ENCODE measurements at regions not wholly inside any gene's neighbourhood (a gene's known extent, or its start where the extent isn't known, plus 50 kb on each side); places are given as distances from the start of the nearest gene placed in this dataset.

DNA sequence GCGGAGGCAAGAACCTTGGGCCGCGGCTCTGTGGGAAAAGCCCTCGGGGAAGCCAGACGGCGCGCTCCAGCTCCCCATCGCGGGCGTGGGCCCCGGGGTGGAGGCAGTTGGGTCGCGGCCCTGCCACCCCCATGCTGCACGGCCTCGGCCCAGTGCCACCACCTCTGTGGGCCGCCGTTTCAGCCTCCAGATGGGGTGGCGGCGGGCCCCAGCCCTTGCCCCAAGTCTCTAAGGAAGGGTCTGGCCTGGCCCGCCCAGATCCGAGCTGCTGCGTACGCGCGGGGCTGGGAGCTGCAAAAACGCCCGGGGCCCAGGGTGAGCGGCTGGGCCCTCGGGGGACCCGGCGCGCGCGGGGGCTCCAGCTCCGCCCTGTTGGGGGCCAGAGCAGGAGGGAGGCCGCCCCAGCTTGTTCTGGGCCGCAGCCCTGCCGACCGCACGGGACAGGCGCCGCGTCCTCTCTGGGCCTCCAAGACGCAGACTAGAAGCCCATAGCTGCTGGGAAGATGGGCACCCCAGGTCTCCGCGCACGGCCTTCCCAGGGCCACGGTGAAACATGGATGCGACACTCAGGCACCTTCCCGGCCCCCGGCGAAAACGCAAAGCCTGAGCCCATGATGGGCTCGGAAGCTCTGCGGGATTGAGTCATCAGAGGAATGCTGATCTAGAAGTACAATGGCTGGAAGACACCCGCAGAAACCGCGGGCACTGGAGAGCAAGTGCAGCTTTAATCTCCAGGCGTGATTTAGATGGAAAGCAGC, 110.1 kb downstream of the KCTD15 start:
- no peak overlapping the region for H3K4me2 ChIP-seq (ENCODE audit: insufficient read depth, low read length)
- H3K9ac ChIP-seq (ENCODE audit: low read depth, low read length) = no peak overlapping the region
- no peaks in the 10 kb centered on the region for H3K4me1 ChIP-seq (ENCODE audit: insufficient read depth, low read length)
- H3K27ac ChIP-seq (ENCODE audit: low read length) = no peak overlapping the region
- H3K79me2 ChIP-seq (ENCODE audit: insufficient read depth, low read length) = no peaks in the 10 kb centered on the region
- H3K9me3 ChIP-seq (ENCODE audit: insufficient read depth, low read length, severe bottlenecking) = no peaks in the 10 kb centered on the region
- H3K27me3 ChIP-seq (ENCODE audit: insufficient read depth, low read length, poor library complexity) = no peaks in the 10 kb centered on the region
- no peaks in the 10 kb centered on the region for H3K36me3 ChIP-seq (ENCODE audit: insufficient read depth, low read length)
- no peak overlapping the region for H2AFZ ChIP-seq (ENCODE audit: low read depth, low read length)
- no peak overlapping the region for H3K4me3 ChIP-seq (ENCODE audit: low read depth in 1 of 2, low read length in 2 of 2)
- ATAC-seq (ENCODE audit: insufficient read depth, low read depth) (no peak), DNase-seq (no peak)
- no peak for TF ChIP-seq EZH2 (IDR thresholded peaks at IDR 0.05; ENCODE audit: borderline replicate concordance, low read depth, low read length, severe bottlenecking)
- TF ChIP-seq, protein P1, sequence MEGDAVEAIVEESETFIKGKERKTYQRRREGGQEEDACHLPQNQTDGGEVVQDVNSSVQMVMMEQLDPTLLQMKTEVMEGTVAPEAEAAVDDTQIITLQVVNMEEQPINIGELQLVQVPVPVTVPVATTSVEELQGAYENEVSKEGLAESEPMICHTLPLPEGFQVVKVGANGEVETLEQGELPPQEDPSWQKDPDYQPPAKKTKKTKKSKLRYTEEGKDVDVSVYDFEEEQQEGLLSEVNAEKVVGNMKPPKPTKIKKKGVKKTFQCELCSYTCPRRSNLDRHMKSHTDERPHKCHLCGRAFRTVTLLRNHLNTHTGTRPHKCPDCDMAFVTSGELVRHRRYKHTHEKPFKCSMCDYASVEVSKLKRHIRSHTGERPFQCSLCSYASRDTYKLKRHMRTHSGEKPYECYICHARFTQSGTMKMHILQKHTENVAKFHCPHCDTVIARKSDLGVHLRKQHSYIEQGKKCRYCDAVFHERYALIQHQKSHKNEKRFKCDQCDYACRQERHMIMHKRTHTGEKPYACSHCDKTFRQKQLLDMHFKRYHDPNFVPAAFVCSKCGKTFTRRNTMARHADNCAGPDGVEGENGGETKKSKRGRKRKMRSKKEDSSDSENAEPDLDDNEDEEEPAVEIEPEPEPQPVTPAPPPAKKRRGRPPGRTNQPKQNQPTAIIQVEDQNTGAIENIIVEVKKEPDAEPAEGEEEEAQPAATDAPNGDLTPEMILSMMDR (IDR thresholded peaks at IDR 0.05; ENCODE audit: borderline replicate concordance, extremely low read depth, low read length, poor library complexity, severe bottlenecking) = no peak
- H4K20me1 ChIP-seq (ENCODE audit: insufficient read depth, low read length) = no peaks in the 10 kb centered on the region

DNA sequence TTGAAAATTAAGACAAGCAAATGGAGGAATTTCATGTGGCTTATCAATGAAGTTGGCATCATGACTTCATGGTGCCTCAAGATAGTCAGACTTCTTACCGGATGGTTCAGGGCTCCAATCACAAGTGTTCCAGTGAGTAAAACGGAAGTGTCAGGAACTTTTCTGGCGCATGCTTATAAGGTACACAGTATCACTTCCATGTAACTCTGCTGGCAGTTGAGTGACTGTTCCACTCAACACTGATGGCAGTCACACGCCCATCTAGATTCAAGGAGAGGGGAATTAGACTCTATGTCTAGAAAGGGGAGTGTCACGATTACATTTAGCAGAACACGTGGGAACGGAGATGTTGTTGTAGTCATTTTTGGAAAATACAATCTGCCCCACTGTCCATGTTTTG, 114.3 kb downstream of the KCTD15 start:
- H3K9me3 ChIP-seq (ENCODE audit: insufficient read depth, low read length, severe bottlenecking) = no peaks in the 10 kb centered on the region
- no peak for TF ChIP-seq EZH2 (IDR thresholded peaks at IDR 0.05; ENCODE audit: borderline replicate concordance, low read depth, low read length, severe bottlenecking)
- TF ChIP-seq, protein P1 (IDR thresholded peaks at IDR 0.05; ENCODE audit: borderline replicate concordance, extremely low read depth, low read length, poor library complexity, severe bottlenecking) = no peak
- H3K4me3 ChIP-seq (ENCODE audit: low read depth in 1 of 2, low read length in 2 of 2) = no peak overlapping the region
- no peak for ATAC-seq (ENCODE audit: insufficient read depth, low read depth)
- H3K4me1 ChIP-seq (ENCODE audit: insufficient read depth, low read length) = no peaks in the 10 kb centered on the region
- no peak overlapping the region for H2AFZ ChIP-seq (ENCODE audit: low read depth, low read length)
- H4K20me1 ChIP-seq (ENCODE audit: insufficient read depth, low read length) = no peaks in the 10 kb centered on the region
- H3K79me2 ChIP-seq (ENCODE audit: insufficient read depth, low read length) = no peaks in the 10 kb centered on the region
- H3K4me2 ChIP-seq (ENCODE audit: insufficient read depth, low read length) = no peak overlapping the region
- no peaks in the 10 kb centered on the region for H3K36me3 ChIP-seq (ENCODE audit: insufficient read depth, low read length)
- H3K27me3 ChIP-seq (ENCODE audit: insufficient read depth, low read length, poor library complexity) = no peaks in the 10 kb centered on the region
- no peak overlapping the region for H3K9ac ChIP-seq (ENCODE audit: low read depth, low read length)
- DNase-seq = no peak
- no peak overlapping the region for H3K27ac ChIP-seq (ENCODE audit: low read length)

DNA sequence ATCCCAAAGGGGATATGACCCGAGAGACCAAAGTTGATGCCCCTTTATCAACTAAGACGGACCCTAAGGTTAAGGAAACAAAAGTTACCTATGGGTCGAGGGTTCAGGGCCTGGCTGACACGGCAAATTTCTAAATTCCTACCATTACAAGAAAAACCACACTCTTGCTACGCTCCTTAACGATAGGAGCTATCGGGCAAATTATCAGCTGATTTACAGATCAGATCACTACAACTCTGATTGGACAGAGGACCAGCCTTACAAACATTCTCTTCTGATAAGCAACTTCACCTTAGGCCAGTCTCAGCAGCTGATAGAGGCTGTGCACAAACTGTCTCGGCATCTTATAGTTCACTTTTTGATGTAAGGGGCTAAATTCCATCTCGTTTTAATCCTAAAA, 117.9 kb downstream of the KCTD15 start:
- Histone ChIP-seq H3K4me1 (ENCODE audit: insufficient read depth, low read length) (no peaks in the 10 kb centered on the region), H3K27ac (ENCODE audit: low read length) (no peak overlapping the region), H3K4me3 (ENCODE audit: low read depth in 1 of 2, low read length in 2 of 2) (no peak overlapping the region), H3K9me3 (ENCODE audit: insufficient read depth, low read length, severe bottlenecking) (no peaks in the 10 kb centered on the region), H3K27me3 (ENCODE audit: insufficient read depth, low read length, poor library complexity) (no peaks in the 10 kb centered on the region), H3K9ac (ENCODE audit: low read depth, low read length) (no peak overlapping the region), H2AFZ (ENCODE audit: low read depth, low read length) (no peak overlapping the region), H3K36me3 (ENCODE audit: insufficient read depth, low read length) (no peaks in the 10 kb centered on the region), H3K4me2 (ENCODE audit: insufficient read depth, low read length) (no peak overlapping the region), H3K79me2 (ENCODE audit: insufficient read depth, low read length) (no peaks in the 10 kb centered on the region), H4K20me1 (ENCODE audit: insufficient read depth, low read length) (no peaks in the 10 kb centered on the region)
- ATAC-seq (ENCODE audit: insufficient read depth, low read depth) (no peak), DNase-seq (no peak)
- TF ChIP-seq EZH2 (IDR thresholded peaks at IDR 0.05; ENCODE audit: borderline replicate concordance, low read depth, low read length, severe bottlenecking) = no peak
- TF ChIP-seq, protein P1 (IDR thresholded peaks at IDR 0.05; ENCODE audit: borderline replicate concordance, extremely low read depth, low read length, poor library complexity, severe bottlenecking) = no peak
